GM23338 (cell line): ENCODE measurements at regions not wholly inside any gene's neighbourhood (a gene's known extent, or its start where the extent isn't known, plus 50 kb on each side); places are given as distances from the start of the nearest gene placed in this dataset.

Experiments
- CREB1 ChIP-seq: fragments of 250-450 bp; sonication (Bioruptor Pico); IDR thresholded peaks from 2 replicates; pipeline ENCODE4 v1.5.0; 2020; ENCODE audit warnings: low read depth, mild to moderate bottlenecking, moderate library complexity
- CTCF ChIP-seq, 2 experiments: fragments of 200-600 bp in 1 of 2; sonication (generic) in 1 of 2; conservative IDR thresholded peaks; 2 replicates each; pipeline versions ENCODE4 v1.5.1 to v1.6.1; 2016 to 2017; ENCODE audit warnings: antibody characterized with exemption in 2 of 2, low read depth in 2 of 2, mild to moderate bottlenecking in 2 of 2, moderate library complexity in 1 of 2
- ETS1 ChIP-seq: IDR thresholded peaks from 2 replicates; pipeline ENCODE4 v1.6.1; 2016; ENCODE audit warnings: antibody characterized with exemption
- EZH2 ChIP-seq: fragments of 200-600 bp; sonication (generic); IDR thresholded peaks from one replicate; pipeline ENCODE4 v1.8.0; 2017; ENCODE audit warnings: antibody characterized with exemption, mild to moderate bottlenecking, low read depth; ENCODE audit not compliant: unreplicated experiment
- EZH2phosphoT487 ChIP-seq: fragments of 200-600 bp; sonication (generic); IDR thresholded peaks from one replicate; pipeline ENCODE4 v1.8.1; 2018; ENCODE audit warnings: antibody characterized with exemption; ENCODE audit not compliant: unreplicated experiment
- JUNB ChIP-seq: IDR thresholded peaks from one replicate; pipeline ENCODE4 v1.6.1; 2016; ENCODE audit warnings: antibody characterized with exemption; ENCODE audit not compliant: unreplicated experiment
- POLR2AphosphoS5 ChIP-seq: IDR thresholded peaks from 2 replicates; pipeline ENCODE4 v1.6.1; 2016; ENCODE audit warnings: antibody characterized with exemption, low read depth
- REST ChIP-seq: IDR thresholded peaks from one replicate; pipeline ENCODE4 v1.6.1; 2018; ENCODE audit warnings: antibody characterized with exemption; ENCODE audit not compliant: unreplicated experiment
- STAT1 ChIP-seq: IDR thresholded peaks from one replicate; pipeline ENCODE4 v1.6.1; 2016; ENCODE audit warnings: antibody characterized with exemption; ENCODE audit not compliant: unreplicated experiment
- ZNF114 ChIP-seq: fragments of 250-450 bp; sonication (Bioruptor Pico); IDR thresholded peaks from 2 replicates; pipeline ENCODE4 v1.5.0; 2020; ENCODE audit warnings: mild to moderate bottlenecking, moderate library complexity
- ZNF331 ChIP-seq: fragments of 250-450 bp; sonication (Bioruptor Pico); IDR thresholded peaks from 2 replicates; pipeline ENCODE4 v1.5.0; 2020; ENCODE audit warnings: low read depth, mild to moderate bottlenecking, moderate library complexity
- ZNF462 ChIP-seq: fragments of 250-450 bp; sonication (Bioruptor Pico); IDR thresholded peaks from 2 replicates; pipeline ENCODE4 v1.5.0; 2020; ENCODE audit warnings: mild to moderate bottlenecking, moderate library complexity

- TF ChIP-seq CREB1 (no peak), CTCF (conservative IDR thresholded peaks at IDR 0.05; ENCODE audit: low read depth in 2 of 2) (no peak), EZH2phosphoT487 (no peak), JUNB (no peak), POLR2AphosphoS5 (no peak), EZH2 (no peak), STAT1 (no peak), ZNF331 (no peak), REST (no peak), ZNF462 (CRISPR knock-in tag) (no peak), ZNF114 (no peak), ETS1 (no peak)
Observed at GRCh38 chr12:63319936-63320633, 169.1 kb upstream of the AVPR1A start.
